Natural killer cell (primary cell): ENCODE measurements at regions not wholly inside any gene's neighbourhood (a gene's known extent, or its start where the extent isn't known, plus 50 kb on each side); places are given as distances from the start of the nearest gene placed in this dataset.
"Not testable (repeated sequence)": the region's sequence is repeated elsewhere in the genome, so short reads cannot be mapped to it uniquely, and the experiment has no call there.

Experiments
- ATAC-seq, 3 donors: fragments of 150-1000 bp in 2 of 3; fragments of 200-7000 bp in 1 of 3; cut with Tn5 transposase; 1 replicate in 1 of 3; 2 replicates in 2 of 3; pipeline ENCODE4 v1.10.0; 2021; ENCODE audit warnings: mild to moderate bottlenecking in 2 of 3, moderate library complexity in 2 of 3
- DNase-seq, 2 donors: peaks; one replicate each; pipeline versions ENCODE4 v3.0.0 to v3.0.0-alpha.2; 2013 to 2021; ENCODE audit warnings: mixed read lengths in 1 of 2
- H3K27ac ChIP-seq: one replicate; pipeline ENCODE4 v1.5.1; 2013; ENCODE audit warnings: mild to moderate bottlenecking, low read length
- H3K27me3 ChIP-seq: one replicate; pipeline ENCODE4 v1.6.1; 2013; ENCODE audit warnings: low read length; ENCODE audit not compliant: control insufficient read depth, insufficient read depth
- H3K36me3 ChIP-seq: one replicate; pipeline ENCODE4 v1.6.1; 2013; ENCODE audit warnings: low read length; ENCODE audit not compliant: control insufficient read depth, insufficient read depth
- H3K4me1 ChIP-seq: one replicate; pipeline ENCODE4 v1.6.1; 2013; ENCODE audit warnings: low read length; ENCODE audit not compliant: control insufficient read depth, insufficient read depth
- H3K4me3 ChIP-seq: one replicate; pipeline ENCODE4 v1.5.1; 2013; ENCODE audit warnings: low read length
- H3K9me3 ChIP-seq: one replicate; pipeline ENCODE4 v1.6.1; 2013; ENCODE audit warnings: low read length; ENCODE audit not compliant: control insufficient read depth, insufficient read depth
- H3K27ac Mint-ChIP-seq, 2 donors: one replicate each; pipeline ENCODE4 v1.8.0; 2022; ENCODE audit warnings: mild to moderate bottlenecking in 2 of 2, mixed read lengths in 2 of 2, moderate library complexity in 1 of 2
- H3K27me3 Mint-ChIP-seq, 2 donors: one replicate each; pipeline ENCODE4 v1.8.0; 2022; ENCODE audit warnings: low read depth in 2 of 2, mixed read lengths in 2 of 2
- H3K36me3 Mint-ChIP-seq: one replicate; pipeline ENCODE4 v1.8.0; 2022; ENCODE audit warnings: mixed read lengths
- H3K4me1 Mint-ChIP-seq, 2 donors: one replicate each; pipeline ENCODE4 v1.8.0; 2022; ENCODE audit warnings: mixed read lengths in 2 of 2
- H3K4me3 Mint-ChIP-seq: one replicate; pipeline ENCODE4 v1.8.0; 2022; ENCODE audit warnings: mild to moderate bottlenecking, moderate library complexity, mixed read lengths
- H3K9me3 Mint-ChIP-seq, 2 donors: one replicate each; pipeline ENCODE4 v1.8.0; 2022; ENCODE audit warnings: mixed read lengths in 2 of 2
- WGBS: methylation state at CpG from one replicate; pipeline ENCODE4 v1.1.7; 2013; ENCODE audit warnings: missing lambda C conversion rate; ENCODE audit not compliant: insufficient coverage; 5-methylcytosine and 5-hydroxymethylcytosine counted together
- intact Hi-C: fragments of 100-400 bp; cut with micrococcal nuclease; formaldehyde crosslinking; loops from one replicate; pipeline ENCODE4 v1.14.2; 2022
- TF ChIP-seq, protein P1 (sequence below): fragments of 200-600 bp; IDR thresholded peaks from one replicate; pipeline ENCODE4 v1.8.0; 2022; ENCODE audit warnings: antibody characterized with exemption

DNA sequence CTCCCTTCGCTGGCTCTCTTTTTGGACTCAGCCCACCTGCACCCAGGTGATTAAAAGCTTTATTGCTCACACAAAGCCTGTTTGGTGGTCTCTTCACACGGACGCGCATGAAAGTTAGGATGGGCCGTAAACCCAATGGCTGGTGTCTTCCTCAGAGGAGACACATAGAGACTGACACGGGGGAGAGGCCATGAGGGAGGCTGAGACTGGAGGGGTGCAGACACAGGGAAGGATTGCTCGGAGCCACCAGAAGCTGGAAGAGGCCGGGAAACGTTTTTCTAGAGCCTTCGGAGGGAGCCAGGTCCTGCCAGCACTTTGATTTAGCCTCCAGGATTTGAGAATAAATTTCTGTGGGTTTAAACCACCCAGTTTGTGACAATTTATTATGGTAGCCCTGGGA, 274.9 kb downstream of the AGTPBP1 start:
- Mint-ChIP-seq H3K4me1 (no peaks in the 10 kb centered on the region), H3K9me3 (no peaks in the 10 kb centered on the region), H3K27ac (no peak overlapping the region), H3K36me3 (no peaks in the 10 kb centered on the region), H3K27me3 (peaks cover 11 to 17% of the 10 kb centered on the region in 2 donors), H3K4me3 (no peak overlapping the region)
- Histone ChIP-seq H3K4me1 (no peaks in the 10 kb centered on the region), H3K27me3 (no peaks in the 10 kb centered on the region), H3K36me3 (no peaks in the 10 kb centered on the region), H3K27ac (no peak overlapping the region), H3K4me3 (no peak overlapping the region), H3K9me3 (no peaks in the 10 kb centered on the region)
- 85% methylated on average over 10 of the region's 10 CpGs for WGBS
- TF ChIP-seq, protein P1, sequence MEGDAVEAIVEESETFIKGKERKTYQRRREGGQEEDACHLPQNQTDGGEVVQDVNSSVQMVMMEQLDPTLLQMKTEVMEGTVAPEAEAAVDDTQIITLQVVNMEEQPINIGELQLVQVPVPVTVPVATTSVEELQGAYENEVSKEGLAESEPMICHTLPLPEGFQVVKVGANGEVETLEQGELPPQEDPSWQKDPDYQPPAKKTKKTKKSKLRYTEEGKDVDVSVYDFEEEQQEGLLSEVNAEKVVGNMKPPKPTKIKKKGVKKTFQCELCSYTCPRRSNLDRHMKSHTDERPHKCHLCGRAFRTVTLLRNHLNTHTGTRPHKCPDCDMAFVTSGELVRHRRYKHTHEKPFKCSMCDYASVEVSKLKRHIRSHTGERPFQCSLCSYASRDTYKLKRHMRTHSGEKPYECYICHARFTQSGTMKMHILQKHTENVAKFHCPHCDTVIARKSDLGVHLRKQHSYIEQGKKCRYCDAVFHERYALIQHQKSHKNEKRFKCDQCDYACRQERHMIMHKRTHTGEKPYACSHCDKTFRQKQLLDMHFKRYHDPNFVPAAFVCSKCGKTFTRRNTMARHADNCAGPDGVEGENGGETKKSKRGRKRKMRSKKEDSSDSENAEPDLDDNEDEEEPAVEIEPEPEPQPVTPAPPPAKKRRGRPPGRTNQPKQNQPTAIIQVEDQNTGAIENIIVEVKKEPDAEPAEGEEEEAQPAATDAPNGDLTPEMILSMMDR, result no peak
- intact Hi-C loops, result no loop called here
- no peak for DNase-seq
- no peak for ATAC-seq

DNA sequence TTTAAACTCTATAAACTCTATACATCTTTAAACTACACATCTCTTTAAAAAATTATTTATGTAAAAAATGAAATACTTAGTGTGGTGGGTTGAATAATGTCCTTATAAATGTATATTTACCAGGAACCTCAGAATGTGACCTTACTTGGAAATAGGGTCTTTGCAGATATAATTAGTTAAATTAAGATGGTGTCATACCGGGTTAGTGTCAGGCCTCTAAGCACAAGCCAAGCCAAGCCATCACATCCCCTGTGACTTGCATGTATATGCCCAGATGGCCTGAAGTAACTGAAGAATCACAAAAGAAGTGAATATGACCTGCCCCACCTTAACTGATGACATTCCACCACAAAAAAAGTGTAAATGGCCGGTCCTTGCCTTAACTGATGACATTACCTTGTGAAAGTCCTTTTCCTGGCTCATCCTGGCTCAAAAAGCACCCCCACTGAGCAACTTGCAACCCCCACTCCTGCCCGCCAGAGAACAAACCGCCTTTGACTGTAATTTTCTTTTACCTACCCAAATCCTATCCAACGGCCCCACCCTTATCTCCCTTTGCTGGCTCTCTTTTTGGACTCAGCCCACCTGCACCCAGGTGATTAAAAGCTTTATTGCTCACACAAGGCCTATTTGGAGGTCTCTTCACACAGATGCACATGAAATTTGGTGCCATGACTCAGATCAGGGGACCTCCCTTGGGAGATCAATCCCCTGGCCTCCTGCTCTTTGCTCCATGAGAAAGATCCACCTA, 283.5 kb downstream of the AGTPBP1 start:
- DNase-seq, H3K27me3 ChIP-seq, ATAC-seq, H3K4me1 Mint-ChIP-seq, H3K9me3 ChIP-seq, H3K9me3 Mint-ChIP-seq, H3K36me3 ChIP-seq, H3K27ac ChIP-seq, H3K4me1 ChIP-seq, intact Hi-C loops, H3K27ac Mint-ChIP-seq, H3K36me3 Mint-ChIP-seq, H3K4me3 Mint-ChIP-seq, H3K4me3 ChIP-seq: not testable (repeated sequence)
- peaks cover 10 to 13% of the 10 kb centered on the region in 2 donors for H3K27me3 Mint-ChIP-seq
- WGBS, result 88% methylated on average over 5 of the region's 5 CpGs

DNA sequence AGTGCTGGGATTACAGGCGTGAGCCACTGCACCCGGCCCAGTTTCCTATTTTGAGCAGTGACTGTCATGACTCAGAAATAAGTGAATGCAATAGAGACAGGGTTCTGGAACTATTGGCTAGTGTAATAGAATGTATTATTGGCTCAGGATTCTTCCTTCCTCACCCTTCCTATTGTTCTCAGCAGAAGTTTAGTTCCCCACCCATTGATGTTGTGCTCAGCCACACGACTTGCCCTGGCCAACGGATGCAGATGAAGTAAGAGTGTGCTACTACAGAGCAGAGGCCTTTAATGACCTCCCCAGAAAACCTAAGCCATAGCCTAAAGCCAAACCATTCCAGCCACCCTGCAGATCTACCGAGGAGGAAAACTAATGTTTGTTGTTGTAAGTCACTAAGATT, 287.9 kb downstream of the AGTPBP1 start:
- Histone ChIP-seq H3K4me3 (no peak overlapping the region), H3K27ac (no peak overlapping the region), H3K4me1 (no peaks in the 10 kb centered on the region), H3K9me3 (no peaks in the 10 kb centered on the region), H3K36me3 (no peaks in the 10 kb centered on the region), H3K27me3 (no peaks in the 10 kb centered on the region)
- intact Hi-C loops, result no loop called here
- Mint-ChIP-seq H3K4me3 (no peak overlapping the region), H3K27me3 (peaks cover 26 to 47% of the 10 kb centered on the region in 2 donors), H3K27ac (no peak overlapping the region), H3K36me3 (no peaks in the 10 kb centered on the region), H3K4me1 (no peaks in the 10 kb centered on the region), H3K9me3 (no peaks in the 10 kb centered on the region)
- TF ChIP-seq, protein P1, result no peak
- WGBS, result 82% methylated on average over 4 of the region's 5 CpGs
- DNase-seq (no peak), ATAC-seq (no peak)

DNA sequence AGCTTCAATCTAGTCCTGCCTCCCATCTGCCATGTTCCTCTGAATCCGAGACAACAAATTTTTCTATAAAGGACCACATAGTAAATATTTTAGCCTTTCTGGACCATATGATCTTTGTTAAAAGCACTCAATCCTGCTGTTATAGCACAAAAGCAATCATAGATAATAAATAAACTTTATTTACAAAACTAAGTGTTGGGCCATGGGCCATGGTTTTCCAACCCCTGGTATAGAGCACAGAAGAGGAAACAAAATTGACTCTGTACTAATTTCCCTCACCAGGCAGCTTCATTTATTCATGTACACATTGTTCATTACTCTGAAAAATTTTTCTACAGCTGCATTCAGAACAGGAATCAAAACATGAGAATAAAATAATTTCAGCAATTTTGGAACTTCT, 288.9 kb downstream of the AGTPBP1 start:
- no peaks in the 10 kb centered on the region for H3K4me1 ChIP-seq
- 0% methylated on average over 1 of the region's 1 CpG for WGBS
- no peak overlapping the region for H3K27ac Mint-ChIP-seq

More for the DNA sequence above, 288.9 kb downstream of the AGTPBP1 start:
- Mint-ChIP-seq H3K4me1 (no peaks in the 10 kb centered on the region), H3K4me3 (no peak overlapping the region), H3K9me3 (no peaks in the 10 kb centered on the region), H3K27me3 (peaks cover 26 to 51% of the 10 kb centered on the region in 2 donors), H3K36me3 (no peaks in the 10 kb centered on the region)
- no peak overlapping the region for H3K4me3 ChIP-seq
- no peaks in the 10 kb centered on the region for H3K36me3 ChIP-seq
- intact Hi-C loops, result no loop called here
- DNase-seq (no peak), ATAC-seq (no peak)
- TF ChIP-seq, protein P1, result no peak
- no peaks in the 10 kb centered on the region for H3K27me3 ChIP-seq
- no peak overlapping the region for H3K27ac ChIP-seq
- H3K9me3 ChIP-seq, result no peaks in the 10 kb centered on the region
